HG03064 (cell line): ENCODE measurements at regions not wholly inside any gene's neighbourhood (a gene's known extent, or its start where the extent isn't known, plus 50 kb on each side); places are given as distances from the start of the nearest gene placed in this dataset.

Source experiments
- ATAC-seq: cut with Tn5 transposase; IDR thresholded peaks from one replicate; pipeline ENCODE4 v1.9.1; 2021; ENCODE audit warnings: low read depth; ENCODE audit not compliant: unreplicated experiment

DNA sequence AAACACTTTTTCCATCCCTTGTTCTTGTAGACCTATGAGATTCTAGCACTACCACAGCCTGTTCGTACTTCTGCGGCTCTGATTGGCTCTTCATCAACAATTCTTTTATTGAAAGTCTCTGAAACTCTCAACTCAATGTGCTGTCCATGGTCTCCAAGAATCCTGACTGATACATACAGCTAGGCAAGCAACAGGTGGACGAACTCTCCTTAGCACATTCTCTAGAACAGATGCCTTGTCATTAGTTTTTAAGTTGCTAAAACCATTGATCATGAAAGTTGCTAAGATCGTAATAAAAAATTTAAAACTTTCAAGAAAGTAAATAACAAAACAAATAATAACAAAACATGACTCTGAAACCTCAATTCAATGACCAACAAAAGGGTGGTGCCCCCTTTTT, 210.5 kb downstream of the EPHA4 start:
- ATAC-seq: no peak

DNA sequence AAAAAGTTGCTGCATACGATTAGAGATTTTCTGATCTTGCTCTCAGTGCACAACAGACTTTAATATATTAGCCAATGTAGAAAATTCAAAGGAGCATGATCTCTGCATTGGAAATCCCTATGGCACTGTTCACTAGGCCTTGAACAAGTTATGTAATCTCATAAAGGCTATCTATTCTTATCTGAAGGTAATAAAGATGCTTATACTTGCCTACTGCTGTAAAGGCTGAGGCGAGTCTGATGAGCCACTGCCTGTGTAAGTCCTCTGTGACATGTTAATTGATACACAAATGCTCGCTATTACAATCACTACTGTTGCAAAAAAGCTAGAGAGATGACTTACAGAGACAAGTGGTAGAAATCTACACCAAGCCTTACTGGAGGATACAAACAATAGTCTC, 207.4 kb downstream of the EPHA4 start:
- no peak for ATAC-seq
